ENCODE measurements at regions not wholly inside any gene's neighbourhood (a gene's known extent, or its start where the extent isn't known, plus 50 kb on each side); places are given as distances from the start of the nearest gene placed in this dataset.

DNA sequence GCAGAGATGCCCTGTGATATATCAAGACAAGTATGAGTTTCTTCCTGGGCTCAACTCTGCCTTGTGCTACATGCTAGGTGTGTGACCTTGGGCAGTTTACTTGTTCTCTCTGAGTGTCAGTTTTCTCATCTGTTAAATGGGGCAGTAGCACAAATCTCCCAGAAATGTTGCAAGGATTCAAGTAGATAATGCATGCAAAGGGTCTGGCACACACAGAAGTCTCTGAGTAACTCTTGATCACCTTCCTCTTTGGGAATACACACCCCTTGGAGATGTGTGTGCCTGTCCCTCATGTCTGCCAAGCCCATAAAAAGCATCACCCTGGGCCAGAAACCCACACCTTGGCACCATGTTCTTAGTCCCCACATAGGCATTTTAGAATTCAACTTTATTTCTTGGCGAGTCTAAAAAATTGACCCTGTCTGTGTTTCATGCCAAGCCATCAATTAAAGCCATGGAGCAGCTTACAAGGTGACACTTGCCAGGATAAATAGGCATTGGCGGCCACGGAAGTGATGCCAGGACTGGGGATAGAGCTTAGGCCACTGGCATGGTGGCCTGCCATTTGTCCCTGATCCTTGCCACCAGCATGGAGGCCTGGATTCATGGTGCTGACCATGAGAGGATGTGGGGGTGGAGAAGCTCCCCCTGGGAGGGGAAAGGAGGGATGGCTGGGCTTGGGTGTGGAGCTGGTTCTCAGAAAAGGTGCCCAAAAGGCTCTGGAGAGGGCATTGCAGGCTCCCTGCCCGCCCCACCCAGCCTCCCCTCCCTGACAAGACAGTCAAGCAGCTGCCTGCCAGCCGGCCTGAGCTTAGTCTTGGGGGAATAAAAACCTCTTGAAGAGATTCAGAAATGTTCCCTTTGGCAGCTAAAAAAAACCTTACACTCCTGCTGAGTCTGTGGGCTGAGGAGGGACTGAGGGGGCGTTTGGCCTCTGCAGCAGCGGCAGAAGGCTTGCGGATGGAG is 118.0 kb upstream of the IPO9 start:
- ATAC-seq, result no peak

DNA sequence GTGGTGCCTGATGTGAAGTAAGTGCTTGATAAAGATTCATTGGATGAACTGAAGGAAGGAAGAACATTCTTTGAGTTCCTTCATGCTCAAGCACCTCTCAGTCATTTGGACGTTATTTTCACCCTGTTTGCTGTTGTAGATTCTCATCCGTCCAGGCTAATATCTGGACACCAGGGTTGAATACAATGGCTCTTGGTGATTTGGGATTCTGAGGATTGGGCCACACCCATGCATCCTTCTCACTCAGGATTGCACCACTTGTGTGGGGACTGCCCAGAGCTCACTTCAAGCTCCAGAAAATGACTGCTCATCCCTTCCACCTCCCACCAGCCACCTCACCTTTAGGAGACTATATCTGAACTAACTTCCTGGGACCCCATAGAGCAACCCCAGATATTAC is 117.1 kb upstream of the IPO9 start:
- no peak for ATAC-seq

DNA sequence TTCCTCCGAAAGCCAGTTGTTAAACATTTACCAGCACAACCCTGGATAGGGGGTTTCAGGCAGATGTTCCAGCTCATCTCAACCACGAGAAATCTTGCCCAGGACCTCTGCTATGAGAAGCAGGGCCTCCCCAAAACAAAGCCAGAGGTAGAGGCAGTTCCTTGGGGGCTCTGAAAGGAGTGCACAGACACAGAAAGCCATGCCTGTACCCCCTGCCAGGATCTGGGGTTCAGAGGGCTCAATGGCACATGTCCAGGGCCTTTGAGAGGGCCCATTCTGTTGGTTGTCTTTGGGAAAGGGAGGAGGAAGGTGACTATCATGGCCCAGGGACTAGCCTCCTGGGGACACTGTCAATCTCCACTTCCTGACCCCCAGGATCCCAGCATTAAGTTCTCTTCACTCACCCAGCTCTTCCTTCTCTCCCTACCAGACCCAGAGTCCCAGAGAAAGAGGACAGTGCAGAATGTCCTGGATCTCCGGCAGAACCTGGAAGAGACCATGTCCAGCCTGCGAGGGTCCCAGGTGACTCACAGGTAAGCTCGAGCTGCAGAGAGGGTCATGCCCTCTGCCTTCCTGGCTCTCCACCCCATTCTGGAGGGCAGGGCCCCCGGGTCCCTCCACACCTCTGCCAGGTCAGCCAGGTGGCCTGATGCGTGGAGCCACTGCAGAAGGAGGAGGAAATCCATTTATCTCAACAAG is 116.4 kb upstream of the IPO9 start:
- ATAC-seq, result no peak

DNA sequence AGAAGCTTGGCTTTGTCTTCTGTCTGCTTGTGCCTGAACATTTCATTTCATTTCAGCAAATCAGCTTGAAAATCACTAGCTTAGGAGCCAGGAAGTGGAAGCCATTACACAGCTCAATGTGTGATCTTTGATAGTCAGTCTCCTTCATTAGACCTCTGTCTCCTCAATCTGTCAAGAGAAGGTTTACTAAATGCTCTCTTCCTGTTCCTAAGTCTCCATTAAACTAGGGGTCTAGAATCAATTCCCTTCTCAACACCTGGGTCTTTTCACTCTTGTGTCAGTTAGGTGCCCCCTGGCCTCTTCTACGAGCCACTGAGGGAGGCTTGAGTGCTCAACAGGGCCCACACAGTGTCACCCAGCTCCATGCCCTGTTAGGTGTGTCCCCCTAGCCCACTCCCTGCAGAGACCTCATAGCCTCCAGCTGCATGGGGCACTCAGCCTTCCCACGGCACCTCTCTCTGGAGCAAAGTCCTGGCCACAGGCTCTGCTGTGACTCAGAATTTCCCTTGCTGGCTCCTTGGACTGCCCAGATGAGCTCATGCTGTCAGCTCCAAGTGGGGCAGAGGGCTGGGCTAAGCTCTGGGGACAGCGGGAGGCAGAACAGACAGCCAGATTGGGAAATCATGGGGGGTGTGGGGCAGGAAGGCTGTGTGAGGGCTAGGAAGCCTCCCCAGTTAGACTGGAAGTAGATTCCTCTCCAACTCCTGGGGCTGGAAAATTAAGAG is 115.7 kb upstream of the IPO9 start:
- peak; percentile 83 for ATAC-seq

DNA sequence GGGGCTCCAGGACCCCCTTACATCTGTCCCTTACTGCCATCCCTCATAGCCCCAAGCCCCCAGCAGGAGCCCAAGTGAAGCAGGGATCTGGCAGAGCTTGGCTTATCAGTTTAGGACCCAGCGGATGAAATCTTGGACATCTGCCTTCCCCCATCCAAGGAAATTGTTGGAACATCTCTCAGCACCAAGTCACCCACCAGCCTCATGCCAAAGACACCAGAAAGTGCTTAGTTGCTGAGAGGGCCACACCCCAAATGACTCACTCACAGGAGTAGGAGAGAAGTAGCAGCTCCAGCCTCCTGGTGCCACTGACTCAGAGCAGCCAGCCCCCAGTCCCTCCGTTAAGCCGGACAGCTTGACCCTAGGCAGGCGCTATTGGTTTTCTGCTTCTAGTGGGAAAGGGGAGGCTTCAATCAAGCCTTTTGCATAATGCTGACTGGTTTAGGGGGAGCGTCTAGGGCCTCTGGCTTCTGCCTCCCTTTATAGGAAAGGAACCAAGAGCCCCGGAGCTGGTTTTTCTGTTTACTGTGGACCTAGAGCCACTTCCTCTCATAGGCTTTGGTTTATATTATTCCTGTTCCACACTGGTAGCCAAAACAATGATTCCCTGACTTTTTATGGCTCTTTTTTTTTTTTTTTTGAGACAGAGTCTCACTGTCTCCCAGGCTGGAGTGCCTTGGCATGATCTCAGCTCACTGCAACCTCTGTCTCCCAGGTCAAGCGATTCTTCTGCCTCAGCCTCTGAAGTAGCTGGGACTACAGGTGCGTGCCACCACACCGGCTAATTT is 114.2 kb upstream of the IPO9 start:
- peak; percentile 92 for ATAC-seq

DNA sequence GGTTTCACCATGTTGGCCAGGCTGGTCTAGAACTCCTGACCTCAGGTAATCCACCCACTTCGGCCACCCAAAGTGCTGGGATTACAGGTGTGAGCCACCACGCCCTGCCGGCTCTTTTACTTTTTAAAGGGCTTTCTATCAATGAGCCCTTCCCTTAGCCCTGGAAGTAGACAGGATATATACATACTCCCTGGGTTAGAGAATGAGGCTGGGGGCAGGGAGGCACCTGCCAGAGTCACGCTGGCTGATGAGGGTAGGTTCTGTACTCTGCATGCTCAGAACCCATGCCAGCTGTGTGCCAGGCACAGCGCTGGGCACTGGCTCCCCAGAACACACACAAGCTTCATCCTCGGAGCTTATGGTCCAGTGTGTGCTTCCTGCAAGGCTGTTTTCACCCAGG is 113.6 kb upstream of the IPO9 start:
- no peak for ATAC-seq

DNA sequence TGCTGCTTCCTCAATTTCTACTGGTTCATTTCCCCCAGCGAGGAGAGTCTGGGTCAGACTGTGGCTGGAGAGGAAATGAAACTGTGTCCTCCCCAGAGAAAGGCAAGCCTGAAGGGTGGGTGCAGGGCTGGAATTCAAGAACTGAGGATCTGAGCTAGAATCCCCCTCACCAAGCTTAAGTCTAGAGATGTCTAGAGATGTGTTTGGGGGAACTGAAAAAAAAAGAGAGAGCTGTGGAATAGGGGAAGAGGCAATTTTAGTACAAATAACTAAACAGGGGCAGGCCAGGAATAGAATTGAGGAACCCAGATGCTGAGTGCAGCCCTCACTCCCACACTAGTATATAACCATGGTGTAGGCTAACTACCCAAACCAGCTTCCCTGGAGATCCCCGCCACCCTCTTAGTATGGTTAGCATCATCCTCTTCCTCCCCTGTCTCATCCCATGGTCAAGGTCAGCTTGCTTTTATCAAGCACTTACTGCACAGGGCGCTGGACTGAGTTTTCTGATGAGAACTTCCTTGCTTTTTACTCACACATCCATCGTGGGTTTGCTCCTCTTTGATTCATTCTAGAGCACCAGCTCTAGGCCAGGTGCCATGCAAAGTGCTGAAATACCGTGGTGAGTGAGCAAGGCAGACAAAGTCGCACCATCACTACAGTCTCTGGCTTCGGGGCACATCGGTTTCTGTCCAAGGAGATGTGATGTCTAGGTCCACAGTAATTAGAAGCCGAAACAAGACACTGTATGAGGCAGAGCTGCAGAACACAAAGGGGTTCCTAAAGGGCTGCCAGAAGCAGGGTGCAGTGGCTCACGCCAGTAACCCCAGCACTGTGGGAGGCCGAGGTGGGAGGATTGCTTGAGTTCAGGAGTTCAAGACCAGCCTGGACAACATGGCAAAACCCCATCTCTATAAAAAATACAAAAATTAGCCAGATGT is 112.9 kb upstream of the IPO9 start:
- no peak for ATAC-seq

DNA sequence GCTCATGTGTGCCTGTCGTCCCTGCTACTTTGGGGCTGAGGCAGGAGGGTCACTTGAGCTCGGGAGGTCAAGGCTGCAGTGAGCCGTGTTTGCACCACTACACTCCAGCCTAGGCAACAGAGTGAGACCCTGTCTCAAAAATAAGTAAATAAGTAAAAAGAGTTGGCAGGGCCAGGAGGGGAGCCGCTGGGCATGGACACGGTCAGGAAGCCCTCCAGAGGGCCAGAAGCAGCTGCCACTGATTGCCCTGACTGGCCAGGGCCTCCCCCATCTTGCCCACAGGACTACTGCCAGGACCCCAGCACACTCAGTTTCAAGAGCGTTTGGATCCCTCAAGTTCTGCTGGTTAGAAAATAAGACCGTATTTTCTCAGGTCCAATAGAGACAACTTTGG is 112.2 kb upstream of the IPO9 start:
- no peak for ATAC-seq

DNA sequence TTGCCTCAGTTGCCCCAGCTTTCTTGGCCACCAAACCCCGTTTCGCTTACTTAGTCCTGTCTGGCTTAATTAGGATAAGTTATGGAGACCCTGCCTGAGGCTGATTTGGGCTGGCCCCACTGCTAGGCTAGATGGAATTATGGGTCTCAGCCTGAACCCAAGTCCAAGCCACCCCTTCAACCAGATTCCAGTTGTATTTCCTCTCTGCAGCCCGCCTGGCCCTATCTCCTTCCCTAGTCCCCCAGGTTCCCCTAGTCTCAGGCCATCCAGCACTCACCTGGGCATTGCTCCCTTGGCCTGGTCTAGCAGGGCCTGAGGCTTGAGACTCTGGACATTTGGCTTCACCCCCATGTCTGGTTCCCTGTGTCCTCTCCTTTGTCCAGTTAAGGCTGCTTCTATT is 111.7 kb upstream of the IPO9 start:
- ATAC-seq, result no peak

DNA sequence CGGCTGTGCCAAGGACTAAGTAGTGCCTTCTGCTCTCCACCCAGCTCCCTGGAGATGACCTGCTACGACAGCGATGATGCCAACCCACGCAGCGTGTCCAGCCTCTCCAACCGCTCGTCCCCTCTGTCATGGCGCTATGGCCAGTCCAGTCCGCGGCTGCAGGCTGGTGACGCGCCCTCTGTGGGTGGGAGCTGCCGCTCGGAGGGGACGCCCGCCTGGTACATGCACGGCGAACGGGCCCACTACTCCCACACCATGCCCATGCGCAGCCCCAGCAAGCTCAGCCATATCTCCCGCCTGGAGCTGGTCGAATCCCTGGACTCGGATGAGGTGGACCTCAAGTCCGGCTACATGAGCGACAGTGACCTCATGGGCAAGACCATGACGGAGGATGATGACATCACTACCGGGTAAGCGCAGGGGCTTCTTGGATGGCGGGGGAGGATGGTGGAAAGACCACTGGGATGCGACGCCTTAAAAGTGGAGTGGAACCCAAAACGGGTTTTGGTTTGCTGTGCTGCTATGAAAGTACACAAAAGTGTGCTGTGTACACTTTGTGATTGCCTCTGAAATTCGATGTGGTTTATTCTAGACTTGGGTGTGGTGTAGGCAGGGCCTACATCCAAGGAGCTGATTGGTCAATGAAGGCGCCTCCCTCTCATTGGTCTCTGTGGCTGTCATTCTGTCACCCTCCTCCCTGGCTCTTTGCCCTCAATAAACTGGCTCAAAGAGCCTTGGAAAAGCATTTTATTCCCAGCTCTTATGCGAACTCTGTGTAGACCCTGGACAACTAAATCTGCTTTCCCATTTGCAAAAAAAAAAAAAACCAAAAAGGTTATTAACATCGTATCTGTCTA is 110.4 kb upstream of the IPO9 start:
- no peak for ATAC-seq

DNA sequence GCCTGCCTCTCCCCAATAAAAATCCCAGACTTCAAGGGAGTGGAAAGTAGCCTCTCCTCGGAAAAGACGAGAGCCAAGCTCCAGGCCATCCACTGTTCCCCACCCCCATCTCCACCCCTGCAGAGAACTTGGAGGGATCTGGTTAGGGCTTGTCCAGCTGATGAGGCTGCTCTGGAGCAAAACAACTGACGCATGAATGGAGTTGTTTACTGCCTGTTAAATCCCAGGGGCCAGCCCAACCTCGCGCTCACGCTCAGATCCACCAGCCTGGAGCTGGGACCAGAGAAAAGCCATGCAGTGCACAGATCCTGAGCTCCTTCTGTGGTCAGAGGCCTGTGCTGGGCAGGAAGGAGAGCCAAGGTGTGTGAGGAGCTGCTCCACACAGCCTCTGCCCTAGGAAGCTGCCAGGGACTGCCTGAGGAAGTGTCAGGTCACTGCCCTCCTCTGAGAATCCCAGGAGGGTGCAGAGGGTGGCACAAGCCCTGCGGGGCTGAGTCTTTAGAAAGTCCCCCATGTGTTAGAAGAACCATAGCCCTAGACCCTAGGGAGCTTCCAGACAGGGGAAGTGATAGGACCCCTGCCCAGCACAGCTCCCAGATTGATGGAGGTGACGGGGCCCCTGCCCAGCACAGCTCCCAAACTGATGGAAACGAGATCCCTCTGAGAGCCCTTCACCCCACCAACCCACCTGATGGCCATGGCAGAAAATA is 109.0 kb upstream of the IPO9 start:
- peak; percentile 63 for ATAC-seq

DNA sequence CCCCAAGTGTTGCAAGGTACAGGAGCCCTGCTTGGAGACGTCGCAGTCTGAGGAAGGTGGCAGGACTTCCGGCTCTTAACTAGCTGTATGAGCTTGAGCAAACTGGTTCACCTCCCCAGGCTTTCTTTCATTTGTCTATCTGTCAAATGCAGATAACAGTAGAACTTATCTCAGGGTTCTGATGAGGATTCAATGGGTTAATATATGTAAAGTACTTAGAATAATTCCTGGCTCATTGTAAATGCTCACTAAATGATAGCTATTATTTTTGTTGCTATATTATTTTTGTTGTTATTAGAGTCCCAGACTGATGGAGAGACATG is 108.5 kb upstream of the IPO9 start:
- ATAC-seq, result no peak

DNA sequence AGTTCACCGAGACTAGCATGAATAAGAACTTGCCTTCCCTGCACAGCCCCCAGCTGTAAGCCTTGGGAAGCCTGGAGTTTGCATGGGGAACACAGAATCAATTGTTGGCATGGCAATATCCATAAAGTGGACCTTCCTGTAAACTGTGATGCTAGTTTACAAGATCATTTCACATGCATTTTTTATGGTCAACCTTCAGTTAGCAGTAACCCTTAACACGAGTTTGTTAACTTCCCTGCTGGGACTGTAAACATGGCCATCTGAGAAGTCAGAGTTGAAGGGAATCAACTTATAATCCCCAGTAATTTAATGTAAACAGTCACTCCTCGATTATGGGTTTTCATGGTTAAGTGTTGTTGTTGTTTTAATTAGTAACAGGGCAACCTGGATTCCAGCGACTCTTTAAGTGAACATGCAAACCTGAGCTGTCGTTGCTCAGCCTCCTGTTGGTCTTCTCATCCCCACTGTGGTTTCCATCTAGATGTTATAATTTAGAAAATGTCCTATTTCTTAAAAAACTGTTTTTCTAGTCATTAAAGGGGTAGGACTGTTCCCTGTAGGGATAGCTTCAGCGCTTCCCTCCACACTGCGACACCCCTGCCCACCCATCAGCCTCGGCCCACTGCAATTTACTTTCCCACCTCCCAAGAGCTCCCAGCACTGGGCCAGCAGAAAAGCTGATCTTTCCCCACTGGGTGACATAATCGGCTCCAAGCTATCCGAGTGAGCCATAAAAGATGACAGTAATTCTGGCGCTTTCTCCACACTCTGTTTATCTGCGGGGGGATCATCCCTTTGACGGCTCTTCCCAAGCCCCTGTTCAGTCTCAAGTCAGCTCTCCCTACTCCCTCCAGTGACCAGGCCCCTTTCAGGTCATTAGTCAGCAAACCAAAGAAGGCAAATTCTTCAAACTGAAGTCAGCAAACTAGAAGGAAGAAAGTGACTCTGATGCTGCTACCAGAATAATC is 107.6 kb upstream of the IPO9 start:
- ATAC-seq, result no peak

DNA sequence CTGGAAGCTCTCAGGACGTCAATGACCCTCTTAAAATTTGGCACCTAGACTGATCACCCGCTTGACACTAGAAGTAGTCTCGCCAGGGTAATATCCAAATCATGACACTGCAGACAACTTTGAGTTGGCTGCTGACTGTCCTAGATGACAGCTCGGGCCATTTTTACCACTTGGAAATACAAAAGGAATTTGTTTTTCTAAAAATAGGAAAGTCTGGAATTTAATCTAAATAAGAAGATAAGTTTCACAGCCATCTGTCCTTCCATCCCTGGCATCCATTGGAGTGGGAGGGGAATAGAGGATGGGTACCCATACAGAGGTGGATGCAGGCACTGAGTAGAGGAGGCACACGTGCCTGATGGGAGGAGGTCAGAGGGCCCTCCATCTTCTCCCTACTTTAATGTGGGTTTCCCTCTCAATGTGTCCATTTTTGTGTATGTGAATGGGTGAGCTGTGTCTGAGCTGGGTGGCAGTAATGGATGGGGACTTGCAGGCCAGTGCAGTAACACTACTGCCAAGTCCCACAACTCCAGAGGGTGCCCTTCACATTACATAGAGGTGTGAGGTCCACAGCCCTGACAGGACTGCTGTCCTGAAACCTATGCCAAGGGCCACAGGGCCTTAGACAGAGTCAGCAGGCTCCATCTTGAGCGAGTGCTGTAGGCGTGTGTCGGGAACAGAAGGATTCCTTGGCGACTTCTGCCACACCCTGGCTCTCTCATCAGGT is 104.8 kb upstream of the IPO9 start:
- ATAC-seq, result no peak

DNA sequence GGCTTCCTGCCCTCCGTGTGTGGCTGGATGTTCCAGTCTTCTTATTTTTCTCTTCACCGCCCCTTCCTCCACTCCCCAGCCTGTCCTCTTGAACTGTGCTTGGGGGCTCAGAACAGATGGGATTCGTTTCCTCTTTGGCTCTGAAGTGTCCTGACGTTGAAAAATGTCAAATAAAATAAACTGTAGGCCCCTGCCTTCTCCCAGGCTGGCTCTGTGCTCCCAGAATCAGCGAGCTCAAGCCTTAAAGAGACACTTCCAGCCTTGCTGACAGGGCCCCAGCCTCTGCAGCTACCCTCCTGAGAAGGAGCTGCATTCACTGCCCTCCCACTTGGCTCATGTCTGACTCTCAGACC is 104.2 kb upstream of the IPO9 start:
- no peak for ATAC-seq

DNA sequence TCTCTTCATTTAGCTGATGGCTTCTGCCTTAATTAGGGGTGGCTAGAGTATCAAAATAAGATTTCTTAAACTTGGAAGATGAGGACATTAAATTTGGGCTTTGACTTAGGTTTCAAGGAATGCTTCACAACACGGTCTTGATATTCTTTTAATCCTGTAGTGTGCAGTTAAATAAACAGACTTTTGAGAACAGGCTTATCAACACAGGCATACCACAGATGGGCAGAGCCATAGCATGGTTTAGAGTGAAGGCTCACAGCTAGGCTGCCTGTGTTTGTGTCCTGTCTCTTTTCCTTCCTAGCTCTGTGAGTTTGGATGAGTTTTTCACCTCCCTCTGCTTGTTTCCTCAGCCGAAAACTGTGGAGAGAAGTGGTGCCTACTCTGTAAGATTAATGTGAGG is 102.3 kb upstream of the IPO9 start:
- peak; percentile 49 for ATAC-seq

DNA sequence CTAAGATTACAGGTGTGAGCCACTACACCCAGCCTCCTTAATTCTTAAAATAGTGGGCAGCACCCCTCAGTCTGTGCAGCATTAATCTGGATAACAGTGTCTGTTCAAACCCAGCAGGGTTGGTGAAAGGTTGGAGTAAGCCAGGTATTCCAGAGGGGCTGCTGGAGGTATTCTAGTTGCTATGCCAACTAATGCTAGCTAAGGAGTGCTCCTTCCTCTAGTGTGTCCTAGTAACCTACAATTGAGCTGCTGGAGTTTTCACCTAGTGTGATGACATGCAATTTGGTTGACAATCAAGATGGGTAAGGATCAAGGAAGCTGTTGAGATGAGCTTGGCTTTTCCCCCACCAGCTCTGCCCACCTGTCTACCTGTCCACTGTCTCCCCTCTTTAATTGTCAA is 100.2 kb upstream of the IPO9 start:
- no peak for ATAC-seq

All from esophagus mucosa (tissue), 1 donor.